Adrenal gland (tissue), 9 donors: ENCODE measurements at regions not wholly inside any gene's neighbourhood (a gene's known extent, or its start where the extent isn't known, plus 50 kb on each side); places are given as distances from the start of the nearest gene placed in this dataset.

Experiments
- DNase-seq, 7 donors: peaks; one replicate each; pipeline ENCODE4 v3.0.0-alpha.2; 2019 to 2020
- H3K27ac ChIP-seq, 5 donors: fragments of 200-600 bp; sonication (generic) in 4 of 5; 1 replicate in 3 of 5; 2 replicates in 2 of 5; pipeline versions ENCODE4 v1.5.1 to v1.8.0; 2016 to 2020; ENCODE audit warnings: mild to moderate bottlenecking in 1 of 5
- H3K27me3 ChIP-seq: fragments of 200-600 bp; 2 replicates; pipeline ENCODE4 v1.8.0; 2021
- H3K36me3 ChIP-seq, 2 donors: fragments of 200-600 bp; replicated peaks in 1 of 2; 1 replicate in 1 of 2; 2 replicates in 1 of 2; pipeline versions ENCODE4 v1.5.1 to v1.8.0; 2018 to 2022
- H3K4me1 ChIP-seq, 2 donors: fragments of 200-600 bp; replicated peaks in 1 of 2; 1 replicate in 1 of 2; 2 replicates in 1 of 2; pipeline versions ENCODE4 v1.5.1 to v1.8.0; 2018 to 2021
- H3K4me3 ChIP-seq, 4 donors: fragments of 200-600 bp; sonication (generic) in 3 of 4; one replicate each; pipeline ENCODE4 v1.5.1; 2016 to 2018
- H3K9me3 ChIP-seq, 3 donors: fragments of 200-600 bp; sonication (generic) in 1 of 3; replicated peaks in 1 of 3; 1 replicate in 2 of 3; 2 replicates in 1 of 3; pipeline versions ENCODE4 v1.5.1 to v1.8.0; 2016 to 2021
- CTCF ChIP-seq, 6 experiments: fragments of 450-650 bp in 4 of 6; fragments of 200-600 bp in 2 of 6; sonication (generic) in 1 of 6; IDR thresholded peaks; 1 replicate in 5 of 6; 2 replicates in 1 of 6; pipeline versions ENCODE4 v1.5.1 to v1.8.0; 2016 to 2021; ENCODE audit warnings: antibody characterized with exemption in 6 of 6, mild to moderate bottlenecking in 2 of 6, moderate library complexity in 1 of 6
- POLR2A ChIP-seq, 2 donors: fragments of 450-650 bp; IDR thresholded peaks; one replicate each; pipeline ENCODE4 v1.6.1; 2017; ENCODE audit warnings: antibody characterized with exemption in 2 of 2, mild to moderate bottlenecking in 2 of 2, moderate library complexity in 1 of 2
- WGBS, 4 donors: extraction: QIAGEN DNeasy Blood & Tissue Kit in 2 of 4; methylation state at CpG; one replicate each; pipeline versions ENCODE4 v1.1.5 to v1.1.7; 2013 to 2017; 5-methylcytosine and 5-hydroxymethylcytosine counted together
- intact Hi-C, 2 donors: fragments of 100-400 bp; cut with DNase I; formaldehyde crosslinking; loops; one replicate each; pipeline versions ENCODE4 v1.14.1 to v1.15.0; 2022 to 2023
- donor health status: healthy with polysubstance abuse.
- donor health status: Bipolar disorder and iron deficiency.
- donor health status: DM: yes; HTN: yes; CAD: no.
- donor health status: DM: no; HTN: no; CAD: no.
- donor health status: DM: no; HTN: no; CAD: no.

- Histone ChIP-seq H3K4me3 (no peak overlapping the region), H3K4me1 (no peaks in the 10 kb centered on the region), H3K36me3 (no peaks in the 10 kb centered on the region), H3K27me3 (no peaks in the 10 kb centered on the region), H3K27ac (no peak overlapping the region), H3K9me3 (peaks cover 0 to 6% (median 0%) of the 10 kb centered on the region in 3 donors)
- WGBS, 4 donors = 83 to 100% (median 93%) methylated on average over 1 to 26 of the region's 26 CpGs
- TF ChIP-seq POLR2A (IDR thresholded peaks at IDR 0.05) (no peak), CTCF (IDR thresholded peaks at IDR 0.05) (no peak)
- intact Hi-C loops = no loop called here
- no peak for DNase-seq
These were observed 518.7 kb downstream of the RWDD3 start for GRCh38 chr1:95752515-95753381.

- Histone ChIP-seq H3K36me3 (no peaks in the 10 kb centered on the region), H3K4me3 (no peak overlapping the region), H3K27me3 (no peaks in the 10 kb centered on the region), H3K27ac (no peak overlapping the region), H3K9me3 (peaks cover 0 to 6% (median 0%) of the 10 kb centered on the region in 3 donors), H3K4me1 (no peaks in the 10 kb centered on the region)
- 89 to 94% (median 90%) methylated on average over 7 to 12 of the region's 12 CpGs; no CpG with 5 or more reads in 1 of the 4 donors for WGBS, 4 donors
- no peak for TF ChIP-seq POLR2A (IDR thresholded peaks at IDR 0.05)
- TF ChIP-seq CTCF (IDR thresholded peaks at IDR 0.05) = no peak
- DNase-seq = no peak
- intact Hi-C loops = no loop called here
These were observed 519.5 kb downstream of the RWDD3 start for GRCh38 chr1:95753382-95754016.

GRCh38 chr1:95754412-95754811 lies 520.4 kb downstream of the RWDD3 start:
- no peak overlapping the region for H3K4me3 ChIP-seq
- no peak for TF ChIP-seq POLR2A (IDR thresholded peaks at IDR 0.05)
- no peak for TF ChIP-seq CTCF (IDR thresholded peaks at IDR 0.05)
- DNase-seq = no peak
- H3K36me3 ChIP-seq = no peaks in the 10 kb centered on the region
- intact Hi-C loops = no loop called here
- 77 to 89% (median 85%) methylated on average over 4 to 6 of the region's 6 CpGs for WGBS, 4 donors
- H3K27me3 ChIP-seq = no peaks in the 10 kb centered on the region
- no peak overlapping the region for H3K27ac ChIP-seq
- H3K4me1 ChIP-seq = no peaks in the 10 kb centered on the region
- peaks cover 0 to 6% (median 0%) of the 10 kb centered on the region in 3 donors for H3K9me3 ChIP-seq

GRCh38 chr1:95766036-95766435 lies 532.0 kb downstream of the RWDD3 start:
- no peak overlapping the region for H3K4me3 ChIP-seq
- no peaks in the 10 kb centered on the region for H3K36me3 ChIP-seq
- H3K27me3 ChIP-seq = no peaks in the 10 kb centered on the region
- H3K4me1 ChIP-seq = no peaks in the 10 kb centered on the region
- no peak for TF ChIP-seq POLR2A (IDR thresholded peaks at IDR 0.05)
- TF ChIP-seq CTCF (IDR thresholded peaks at IDR 0.05) = no peak
- no peak for DNase-seq
- no peak overlapping the region for H3K27ac ChIP-seq
- no peaks in the 10 kb centered on the region for H3K9me3 ChIP-seq
- 56 to 70% (median 63%) methylated on average over 1 of the region's 1 CpG for WGBS, 4 donors
- intact Hi-C loops = no loop called here
